Astrocyte (in vitro differentiated cells and primary cell): ENCODE measurements at regions not wholly inside any gene's neighbourhood (a gene's known extent, or its start where the extent isn't known, plus 50 kb on each side); places are given as distances from the start of the nearest gene placed in this dataset.

ENCODE experiments used
- DNase-seq: peaks from one replicate; pipeline ENCODE4 v3.0.0-alpha.2; 2010; ENCODE audit warnings: low read depth
- FAIRE-seq: peaks from 2 replicates; lab custom pipeline; 2011; peaks lifted over from hg19 to GRCh38; lab: Jason Lieb, UNC
- H2AFZ ChIP-seq: 2 replicates; pipeline ENCODE4 v1.6.0; 2012; ENCODE audit warnings: low read depth, low read length, inconsistent platforms
- H3K27ac ChIP-seq: 2 replicates; pipeline ENCODE4 v1.5.1; 2011; ENCODE audit warnings: low read depth, low read length, inconsistent platforms
- H3K27me3 ChIP-seq: 2 replicates; pipeline ENCODE4 v1.6.0; 2011; ENCODE audit warnings: low read length, inconsistent platforms; ENCODE audit not compliant: insufficient read depth
- H3K36me3 ChIP-seq: 2 replicates; pipeline ENCODE4 v1.5.1; 2011; ENCODE audit warnings: low read length, inconsistent platforms; ENCODE audit not compliant: insufficient read depth
- H3K4me1 ChIP-seq: 2 replicates; pipeline ENCODE4 v1.5.1; 2011; ENCODE audit warnings: low read length, inconsistent platforms; ENCODE audit not compliant: insufficient read depth
- H3K4me2 ChIP-seq: 2 replicates; pipeline ENCODE4 v1.6.0; 2012; ENCODE audit warnings: low read length, inconsistent platforms
- H3K4me3 ChIP-seq: 2 replicates; pipeline ENCODE4 v1.5.1; 2011; ENCODE audit warnings: low read depth, mild to moderate bottlenecking, low read length, inconsistent platforms; ENCODE audit not compliant: insufficient read depth
- H3K79me2 ChIP-seq: 2 replicates; pipeline ENCODE4 v1.6.0; 2012; ENCODE audit warnings: mild to moderate bottlenecking, low read length, inconsistent platforms; ENCODE audit not compliant: insufficient read depth
- H3K9ac ChIP-seq: 2 replicates; pipeline ENCODE4 v1.6.0; 2012; ENCODE audit warnings: mild to moderate bottlenecking, low read length, inconsistent platforms
- H3K9me3 ChIP-seq: 2 replicates; pipeline ENCODE4 v1.5.1; 2012; ENCODE audit warnings: low read depth, mild to moderate bottlenecking, low read length, inconsistent platforms; ENCODE audit not compliant: insufficient read depth
- H4K20me1 ChIP-seq: 2 replicates; pipeline ENCODE4 v1.6.0; 2012; ENCODE audit warnings: low read length, inconsistent platforms; ENCODE audit not compliant: insufficient read depth
- H3K27ac Mint-ChIP-seq: one replicate; pipeline ENCODE4 v1.8.0; 2021; ENCODE audit warnings: mild to moderate bottlenecking, mixed read lengths; ENCODE audit not compliant: unreplicated experiment
- H3K27me3 Mint-ChIP-seq: one replicate; pipeline ENCODE4 v1.8.0; 2021; ENCODE audit warnings: low read depth, mixed read lengths; ENCODE audit not compliant: unreplicated experiment
- H3K36me3 Mint-ChIP-seq: one replicate; pipeline ENCODE4 v1.8.0; 2021; ENCODE audit warnings: low read depth, mixed read lengths; ENCODE audit not compliant: unreplicated experiment
- H3K4me1 Mint-ChIP-seq: one replicate; pipeline ENCODE4 v1.8.0; 2021; ENCODE audit warnings: low read depth, mixed read lengths; ENCODE audit not compliant: unreplicated experiment
- H3K4me3 Mint-ChIP-seq: one replicate; pipeline ENCODE4 v1.8.0; 2021; ENCODE audit warnings: mild to moderate bottlenecking, moderate library complexity, mixed read lengths; ENCODE audit not compliant: unreplicated experiment
- H3K9me3 Mint-ChIP-seq: one replicate; pipeline ENCODE4 v1.8.0; 2021; ENCODE audit warnings: mild to moderate bottlenecking, mixed read lengths; ENCODE audit not compliant: unreplicated experiment
- EZH2 ChIP-seq: IDR thresholded peaks from 2 replicates; pipeline ENCODE4 v1.6.1; 2012; ENCODE audit warnings: mild to moderate bottlenecking, low read length, inconsistent platforms; ENCODE audit not compliant: insufficient read depth
- TF ChIP-seq, protein P1 (sequence below): IDR thresholded peaks from 2 replicates; pipeline ENCODE4 v1.5.1; 2011; ENCODE audit warnings: low read depth, mild to moderate bottlenecking, inconsistent platforms, low read length, moderate library complexity; ENCODE audit not compliant: insufficient read depth

DNA sequence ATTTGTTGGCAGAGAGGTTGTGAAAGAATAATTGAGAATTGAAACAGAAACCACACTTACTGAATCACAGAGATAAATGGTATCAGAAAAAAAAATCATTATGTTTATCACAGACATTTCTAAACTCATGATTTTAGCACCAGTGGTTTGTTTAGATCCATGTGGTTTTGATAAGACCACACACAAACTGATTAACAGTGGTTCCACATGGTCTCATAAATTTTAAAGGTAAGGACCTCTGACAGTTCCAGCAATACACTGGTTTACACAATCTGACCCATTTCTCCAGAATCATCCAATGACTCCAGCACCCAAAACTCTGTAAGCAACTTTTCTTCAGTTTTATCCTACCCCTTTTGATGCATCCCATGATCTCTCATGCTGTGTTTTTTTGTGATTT is 261.2 kb downstream of the ANXA1 start:
- no peaks in the 10 kb centered on the region for H3K9me3 Mint-ChIP-seq
- no peak overlapping the region for H2AFZ ChIP-seq
- no peak overlapping the region for H3K9ac ChIP-seq
- H3K79me2 ChIP-seq, result no peaks in the 10 kb centered on the region
- H3K4me1 ChIP-seq, result no peaks in the 10 kb centered on the region
- no peaks in the 10 kb centered on the region for H3K27me3 ChIP-seq
- H3K4me3 Mint-ChIP-seq, result no peak overlapping the region
- no peak overlapping the region for H3K27ac ChIP-seq
- no peak overlapping the region for H3K27ac Mint-ChIP-seq
- H3K4me3 ChIP-seq, result no peak overlapping the region
- no peaks in the 10 kb centered on the region for H3K27me3 Mint-ChIP-seq
- H3K9me3 ChIP-seq, result no peaks in the 10 kb centered on the region
- TF ChIP-seq, protein P1, sequence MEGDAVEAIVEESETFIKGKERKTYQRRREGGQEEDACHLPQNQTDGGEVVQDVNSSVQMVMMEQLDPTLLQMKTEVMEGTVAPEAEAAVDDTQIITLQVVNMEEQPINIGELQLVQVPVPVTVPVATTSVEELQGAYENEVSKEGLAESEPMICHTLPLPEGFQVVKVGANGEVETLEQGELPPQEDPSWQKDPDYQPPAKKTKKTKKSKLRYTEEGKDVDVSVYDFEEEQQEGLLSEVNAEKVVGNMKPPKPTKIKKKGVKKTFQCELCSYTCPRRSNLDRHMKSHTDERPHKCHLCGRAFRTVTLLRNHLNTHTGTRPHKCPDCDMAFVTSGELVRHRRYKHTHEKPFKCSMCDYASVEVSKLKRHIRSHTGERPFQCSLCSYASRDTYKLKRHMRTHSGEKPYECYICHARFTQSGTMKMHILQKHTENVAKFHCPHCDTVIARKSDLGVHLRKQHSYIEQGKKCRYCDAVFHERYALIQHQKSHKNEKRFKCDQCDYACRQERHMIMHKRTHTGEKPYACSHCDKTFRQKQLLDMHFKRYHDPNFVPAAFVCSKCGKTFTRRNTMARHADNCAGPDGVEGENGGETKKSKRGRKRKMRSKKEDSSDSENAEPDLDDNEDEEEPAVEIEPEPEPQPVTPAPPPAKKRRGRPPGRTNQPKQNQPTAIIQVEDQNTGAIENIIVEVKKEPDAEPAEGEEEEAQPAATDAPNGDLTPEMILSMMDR, result no peak
- TF ChIP-seq EZH2, result no peak
- H3K36me3 Mint-ChIP-seq, result no peaks in the 10 kb centered on the region
- DNase-seq (peak; percentile 71), FAIRE-seq (no peak)
- H4K20me1 ChIP-seq, result no peaks in the 10 kb centered on the region
- no peak overlapping the region for H3K4me2 ChIP-seq
- no peaks in the 10 kb centered on the region for H3K36me3 ChIP-seq
- no peaks in the 10 kb centered on the region for H3K4me1 Mint-ChIP-seq

DNA sequence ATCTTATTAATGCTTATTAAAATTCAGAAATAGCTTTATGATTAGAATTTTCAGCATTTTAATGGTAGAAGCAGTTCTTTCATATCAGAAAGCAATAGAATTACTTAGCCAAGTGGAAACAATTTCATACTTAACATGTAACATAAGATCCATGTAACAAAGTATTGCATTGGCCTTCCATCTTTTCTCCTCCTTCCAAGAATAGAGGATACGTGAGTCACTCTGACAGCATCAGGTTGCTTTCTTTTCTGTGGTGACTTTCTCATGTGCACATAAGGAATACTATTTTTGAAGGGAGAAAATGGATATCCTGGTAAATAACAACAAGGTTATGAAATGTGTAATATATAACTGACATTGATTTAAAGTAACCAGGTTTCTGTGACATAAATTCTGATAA is 272.2 kb downstream of the ANXA1 start:
- H3K79me2 ChIP-seq, result no peaks in the 10 kb centered on the region
- no peaks in the 10 kb centered on the region for H4K20me1 ChIP-seq
- DNase-seq, result peak; percentile 24
- H3K27me3 ChIP-seq, result no peaks in the 10 kb centered on the region
- no peaks in the 10 kb centered on the region for H3K36me3 ChIP-seq
- no peak overlapping the region for H3K9ac ChIP-seq
- no peak overlapping the region for H3K4me2 ChIP-seq
- no peaks in the 10 kb centered on the region for H3K9me3 ChIP-seq
- H3K9me3 Mint-ChIP-seq, result no peaks in the 10 kb centered on the region
- H3K4me3 ChIP-seq, result no peak overlapping the region
- no peaks in the 10 kb centered on the region for H3K27me3 Mint-ChIP-seq
- no peak overlapping the region for H3K27ac Mint-ChIP-seq
- TF ChIP-seq, protein P1, result no peak
- no peak for TF ChIP-seq EZH2
- H3K4me3 Mint-ChIP-seq, result no peak overlapping the region
- no peaks in the 10 kb centered on the region for H3K4me1 ChIP-seq
- peaks cover 4% of the 10 kb centered on the region for H3K4me1 Mint-ChIP-seq
- no peak overlapping the region for H2AFZ ChIP-seq
- no peak overlapping the region for H3K27ac ChIP-seq
- no peak for FAIRE-seq
- H3K36me3 Mint-ChIP-seq, result no peaks in the 10 kb centered on the region

DNA sequence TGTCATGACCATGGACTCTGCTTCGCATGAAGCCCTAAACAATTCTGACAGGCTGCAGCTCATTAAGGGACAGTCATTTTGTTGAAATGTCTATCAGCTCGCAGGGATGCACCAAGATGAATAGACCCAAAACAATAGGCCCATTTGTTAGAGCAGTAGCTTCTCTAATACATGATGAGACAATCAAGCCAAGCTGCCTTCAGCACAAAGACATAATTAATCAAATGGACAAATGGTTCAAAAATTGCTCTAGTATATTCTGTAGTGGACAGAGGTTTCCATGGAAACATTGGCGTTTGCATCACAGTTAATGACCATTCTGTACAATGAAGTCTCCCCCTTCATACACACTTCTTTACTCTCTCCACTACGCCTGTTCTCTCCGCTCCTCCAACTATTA is 274.6 kb downstream of the ANXA1 start:
- FAIRE-seq, result no peak
- no peaks in the 10 kb centered on the region for H3K9me3 Mint-ChIP-seq

More for the DNA sequence above, 274.6 kb downstream of the ANXA1 start:
- no peak overlapping the region for H3K27ac Mint-ChIP-seq
- TF ChIP-seq, protein P1, result no peak
- TF ChIP-seq EZH2, result no peak
- Histone ChIP-seq H3K4me2 (no peak overlapping the region), H3K79me2 (no peaks in the 10 kb centered on the region), H3K4me3 (no peak overlapping the region), H3K9me3 (no peaks in the 10 kb centered on the region), H2AFZ (no peak overlapping the region), H3K27me3 (no peaks in the 10 kb centered on the region), H3K36me3 (no peaks in the 10 kb centered on the region), H4K20me1 (no peaks in the 10 kb centered on the region), H3K9ac (no peak overlapping the region), H3K4me1 (no peaks in the 10 kb centered on the region), H3K27ac (no peak overlapping the region)
- H3K27me3 Mint-ChIP-seq, result no peaks in the 10 kb centered on the region
- no peak overlapping the region for H3K4me3 Mint-ChIP-seq
- no peaks in the 10 kb centered on the region for H3K36me3 Mint-ChIP-seq
- H3K4me1 Mint-ChIP-seq, result peaks cover 4% of the 10 kb centered on the region
- no peak for DNase-seq
